CD4-positive, alpha-beta T cell treated with Interleukin-17A for 1 hour (primary cell): ENCODE measurements at regions not wholly inside any gene's neighbourhood (a gene's known extent, or its start where the extent isn't known, plus 50 kb on each side); places are given as distances from the start of the nearest gene placed in this dataset.
"Not testable (repeated sequence)": the region's sequence is repeated elsewhere in the genome, so short reads cannot be mapped to it uniquely, and the experiment has no call there.

Experiments used
- DNase-seq: peaks from one replicate; pipeline ENCODE4 v3.0.0-alpha.2; 2020

- no peak for DNase-seq
These were observed 55.2 kb downstream of the RTL3 start for GRCh38 chrX:78603908-78604307.

GRCh38 chrX:78595901-78596502 lies 63.1 kb downstream of the RTL3 start:
- no peak for DNase-seq

GRCh38 chrX:78593701-78594100 lies 65.4 kb downstream of the RTL3 start:
- no peak for DNase-seq

GRCh38 chrX:78592030-78592429 lies 67.1 kb downstream of the RTL3 start:
- DNase-seq, result no peak

- DNase-seq, result no peak
These were observed 84.8 kb downstream of the RTL3 start for GRCh38 chrX:78574306-78574705.

- no peak for DNase-seq
These were observed 85.5 kb downstream of the RTL3 start for GRCh38 chrX:78573630-78574029.

- DNase-seq, result no peak
These were observed 87.3 kb downstream of the RTL3 start for GRCh38 chrX:78571849-78572248.

GRCh38 chrX:78555401-78555980 lies 103.6 kb downstream of the RTL3 start:
- peak; percentile 49 for DNase-seq

GRCh38 chrX:78552628-78553027 lies 106.5 kb downstream of the RTL3 start:
- DNase-seq, result not testable (repeated sequence)

GRCh38 chrX:78548012-78548411 lies 111.1 kb downstream of the RTL3 start:
- DNase-seq, result no peak

- no peak for DNase-seq
These were observed 113.9 kb downstream of the RTL3 start for GRCh38 chrX:78545233-78545632.

GRCh38 chrX:78543281-78543680 lies 115.8 kb downstream of the RTL3 start:
- no peak for DNase-seq

GRCh38 chrX:78540171-78540570 lies 119.0 kb downstream of the RTL3 start:
- no peak for DNase-seq

- no peak for DNase-seq
These were observed 124.9 kb downstream of the RTL3 start for GRCh38 chrX:78534221-78534620.

GRCh38 chrX:78532363-78532762 lies 126.8 kb downstream of the RTL3 start:
- DNase-seq, result no peak

- DNase-seq, result no peak
These were observed 131.3 kb downstream of the RTL3 start for GRCh38 chrX:78527818-78528217.

- DNase-seq, result no peak
These were observed 131.9 kb downstream of the RTL3 start for GRCh38 chrX:78527263-78527662.

- DNase-seq, result no peak
These were observed 136.5 kb downstream of the RTL3 start for GRCh38 chrX:78522601-78523000.

GRCh38 chrX:78517124-78517523 lies 142.0 kb downstream of the RTL3 start:
- DNase-seq, result peak; percentile 84

GRCh38 chrX:78514852-78515251 lies 144.3 kb downstream of the RTL3 start:
- peak; percentile 48 for DNase-seq

GRCh38 chrX:78513971-78514738 lies 145.0 kb downstream of the RTL3 start:
- no peak for DNase-seq

- DNase-seq, result no peak
These were observed 152.9 kb downstream of the RTL3 start for GRCh38 chrX:78506248-78506647.

GRCh38 chrX:78496483-78496882 lies 162.6 kb downstream of the RTL3 start:
- DNase-seq, result no peak

GRCh38 chrX:78493180-78493579 lies 165.8 kb upstream of the CYSLTR1 start:
- DNase-seq, result no peak
